Middle frontal gyrus (tissue), 1 donor: ENCODE measurements at regions not wholly inside any gene's neighbourhood (a gene's known extent, or its start where the extent isn't known, plus 50 kb on each side); places are given as distances from the start of the nearest gene placed in this dataset.
"Not testable (repeated sequence)": the region's sequence is repeated elsewhere in the genome, so short reads cannot be mapped to it uniquely, and the experiment has no call there.

Source experiments
- DNase-seq: peaks from one replicate; pipeline ENCODE4 v3.0.0-alpha.2; 2015; ENCODE audit warnings: low spot score; ENCODE audit errors: extremely low spot score

DNA sequence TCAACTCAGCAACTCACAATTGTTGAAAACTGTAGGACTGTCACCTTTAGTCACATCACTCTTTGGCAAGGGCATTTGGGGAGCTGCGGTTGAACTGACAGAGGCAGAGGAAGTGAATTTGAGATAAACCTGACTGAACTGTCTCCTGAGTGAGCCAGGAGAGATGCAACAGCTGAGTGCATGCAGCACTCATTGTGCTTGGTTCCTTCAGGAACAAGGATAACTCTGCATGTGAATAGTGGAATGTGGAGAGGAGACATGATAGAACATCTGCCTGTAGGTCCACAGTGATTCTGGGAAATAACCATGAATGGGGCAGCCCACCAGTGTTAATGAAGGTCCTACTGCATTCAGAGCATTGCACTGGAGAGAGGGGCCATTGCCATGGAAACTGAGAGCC lies 494.7 kb downstream of the STK39 start:
- DNase-seq: no peak

DNA sequence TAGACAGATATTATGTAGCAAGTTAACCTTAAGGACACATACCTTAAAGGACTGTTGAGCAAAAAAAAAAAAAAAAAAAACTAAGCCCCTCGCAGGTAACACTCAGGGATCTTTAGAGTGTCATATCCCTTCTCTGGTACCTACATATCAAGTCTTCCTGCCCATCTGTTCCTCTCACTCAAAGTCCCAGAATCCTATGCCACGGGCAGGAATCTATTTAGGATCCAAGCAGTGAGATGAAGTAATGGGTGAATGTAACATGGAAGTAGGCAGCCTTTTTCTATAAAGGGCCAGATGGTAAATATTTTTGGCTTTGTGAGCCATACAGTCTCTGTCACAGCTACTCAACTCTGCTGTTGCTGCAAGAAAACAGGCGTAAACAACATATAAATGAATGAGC lies 496.7 kb downstream of the STK39 start:
- no peak for DNase-seq

DNA sequence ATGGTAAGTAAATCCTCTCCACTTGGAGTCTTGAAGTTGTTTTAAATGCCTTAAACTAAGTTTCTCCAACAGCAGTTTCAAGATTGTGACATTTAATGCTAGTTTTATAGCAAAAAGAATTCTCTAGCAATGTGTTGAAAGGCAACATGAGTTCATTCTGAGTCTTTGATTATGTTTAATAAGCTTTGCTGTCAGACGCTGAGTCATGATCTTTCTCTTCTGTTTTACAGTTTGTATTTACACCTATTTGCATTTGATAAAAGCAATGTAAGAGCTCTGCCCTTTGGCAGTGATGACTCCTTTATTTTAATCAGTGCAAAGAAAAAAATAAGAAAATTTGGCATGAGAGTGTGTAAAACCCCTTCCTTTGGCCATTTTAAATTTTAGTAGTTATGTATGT lies 497.7 kb downstream of the STK39 start:
- no peak for DNase-seq

DNA sequence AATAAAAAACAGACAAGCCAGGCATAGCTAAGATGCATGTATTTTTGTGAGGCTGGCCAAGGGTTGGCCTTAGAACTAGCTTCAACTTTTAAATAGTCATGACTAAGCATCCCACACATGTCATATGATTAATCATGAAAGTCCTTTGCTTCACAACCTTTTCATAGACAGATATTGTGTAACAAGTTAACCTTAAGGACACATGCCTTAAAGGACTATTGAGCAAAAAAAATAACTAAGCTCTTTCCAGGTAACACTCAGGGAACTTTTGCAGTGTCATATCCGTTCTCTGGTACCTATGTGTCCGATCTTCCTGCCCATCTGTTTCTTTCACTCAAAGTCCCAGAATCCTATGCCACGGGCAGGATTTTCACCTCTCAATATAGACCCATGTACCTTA lies 498.4 kb downstream of the STK39 start:
- no peak for DNase-seq

DNA sequence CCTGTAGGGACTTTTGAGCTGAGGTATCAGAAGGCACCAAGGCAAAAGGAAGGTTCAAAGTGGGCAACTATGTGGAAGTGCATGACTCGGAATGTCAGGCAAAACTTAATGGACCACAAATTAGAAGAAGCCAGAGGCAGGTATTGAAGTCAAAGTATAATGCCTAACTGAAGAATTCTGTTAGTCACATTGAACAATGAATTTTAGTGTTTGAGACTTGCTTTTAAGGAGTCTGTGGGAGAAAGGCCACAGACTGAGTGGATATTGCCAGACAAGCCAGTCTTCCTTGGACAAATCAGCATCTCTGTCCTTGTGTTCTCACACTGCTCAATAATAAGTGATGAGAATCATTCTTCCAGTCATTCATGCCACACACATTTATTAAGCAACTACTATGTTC lies 498.9 kb downstream of the STK39 start:
- no peak for DNase-seq

DNA sequence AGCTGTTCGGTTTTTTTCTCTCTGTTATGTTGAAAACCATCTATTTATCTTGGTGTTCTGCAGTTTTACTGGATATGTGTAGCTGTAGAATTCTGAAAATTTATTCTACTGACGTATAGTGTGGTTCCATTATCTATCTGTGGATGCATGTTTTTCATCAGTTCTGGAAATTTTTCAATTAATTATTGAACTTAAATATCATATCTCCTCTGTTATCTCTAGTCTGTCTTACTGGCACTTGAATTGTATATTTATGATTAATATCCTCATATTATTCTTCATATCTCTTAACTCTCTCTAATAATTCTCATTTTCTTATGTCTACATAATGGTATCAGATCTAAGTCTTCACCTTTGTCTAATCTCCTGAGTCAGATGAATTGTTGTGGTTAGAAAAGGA lies 501.7 kb downstream of the STK39 start:
- DNase-seq: no peak

DNA sequence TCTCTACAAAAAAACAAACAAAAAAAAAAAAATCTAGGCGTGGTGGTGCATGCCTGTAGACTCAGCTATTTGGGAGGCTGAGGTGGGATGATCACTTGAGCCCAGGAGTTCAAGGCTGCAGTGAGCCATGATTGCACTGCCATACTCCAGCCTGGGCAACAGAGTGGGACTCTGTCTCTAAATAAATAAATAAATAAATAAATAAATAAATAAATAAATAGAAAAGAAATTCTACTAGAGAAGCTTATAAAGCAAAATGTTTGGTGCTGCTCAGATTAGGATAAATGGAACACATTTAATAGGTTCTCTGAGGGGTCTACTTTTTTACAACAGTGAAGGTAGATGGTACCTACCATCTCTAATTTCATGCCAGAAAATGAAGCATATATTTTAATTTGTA lies 507.5 kb downstream of the STK39 start:
- DNase-seq: not testable (repeated sequence)

DNA sequence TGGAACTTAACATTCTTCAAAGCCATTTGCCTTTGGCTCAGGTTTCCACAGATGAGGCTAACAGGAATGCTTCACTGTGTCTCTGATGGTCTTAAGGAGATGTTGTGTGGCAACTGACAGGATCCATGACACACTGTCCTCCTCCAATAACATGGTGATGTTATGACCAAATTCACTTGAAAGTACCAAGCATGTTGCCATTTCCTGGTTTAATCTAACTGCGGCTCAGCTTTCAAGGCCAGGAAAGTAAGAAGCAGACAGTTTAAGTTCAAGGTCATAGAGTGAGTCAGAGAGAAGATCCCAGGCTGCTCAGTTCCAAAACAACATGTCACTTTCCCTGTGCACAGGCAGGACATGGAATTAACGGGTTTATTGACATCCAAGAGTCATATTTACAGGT lies 513.6 kb downstream of the STK39 start:
- no peak for DNase-seq

DNA sequence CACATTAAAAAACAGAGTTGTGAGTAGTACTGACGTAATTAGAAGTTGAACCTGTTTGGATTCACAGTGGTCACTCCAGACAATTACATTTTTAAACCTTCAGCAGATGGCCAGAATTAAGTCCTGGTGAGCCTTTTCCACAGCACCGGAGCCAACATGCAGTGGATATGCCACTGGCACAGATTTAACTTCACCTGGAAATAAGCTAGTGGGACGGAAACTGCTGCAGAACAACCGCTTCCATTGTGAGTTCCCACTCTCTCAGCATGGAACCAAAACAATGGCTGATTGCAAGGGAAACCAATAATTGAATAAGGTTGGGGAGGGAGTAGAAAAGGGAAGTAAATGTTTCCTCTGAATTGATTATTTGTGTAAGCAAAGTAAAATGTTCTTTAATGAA lies 515.1 kb downstream of the STK39 start:
- DNase-seq: no peak

DNA sequence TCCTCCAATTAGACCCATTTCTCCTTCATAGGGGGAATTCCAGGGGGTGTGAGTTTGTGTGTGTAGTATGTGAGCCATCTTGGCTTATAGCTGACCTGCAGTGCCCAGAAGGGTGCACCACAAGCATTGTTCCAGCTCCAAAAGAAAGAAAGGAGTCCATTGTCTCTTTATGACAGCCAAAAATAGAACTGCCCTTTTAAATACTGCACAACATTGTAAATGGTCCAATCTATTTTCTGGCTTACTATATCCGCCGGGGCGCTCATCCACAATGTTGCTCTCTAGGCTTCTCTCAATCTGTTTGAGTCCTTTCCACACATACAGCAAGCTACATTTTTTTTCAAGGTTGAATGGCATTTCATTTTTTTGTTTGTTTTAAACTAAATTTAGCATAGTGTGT lies 517.5 kb downstream of the STK39 start:
- DNase-seq: no peak

DNA sequence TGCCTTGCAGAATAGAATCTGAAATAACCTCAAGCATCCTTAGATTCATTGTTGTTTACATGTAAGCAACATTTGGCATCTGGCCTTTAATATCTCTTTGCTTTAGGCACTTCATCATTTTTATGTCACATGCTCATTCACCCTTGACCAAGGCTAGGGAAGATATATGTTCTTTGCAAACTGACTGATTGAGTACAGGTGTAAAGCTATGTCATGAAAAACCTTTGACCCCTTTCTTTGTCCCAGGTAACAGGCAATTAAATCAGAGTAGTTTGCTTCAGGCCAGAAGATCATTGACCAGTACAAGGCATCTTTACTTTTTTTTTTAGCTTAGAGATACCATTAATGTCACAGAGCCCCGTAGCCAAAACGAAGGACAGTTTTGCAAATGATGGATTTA lies 520.6 kb downstream of the STK39 start:
- DNase-seq: no peak

DNA sequence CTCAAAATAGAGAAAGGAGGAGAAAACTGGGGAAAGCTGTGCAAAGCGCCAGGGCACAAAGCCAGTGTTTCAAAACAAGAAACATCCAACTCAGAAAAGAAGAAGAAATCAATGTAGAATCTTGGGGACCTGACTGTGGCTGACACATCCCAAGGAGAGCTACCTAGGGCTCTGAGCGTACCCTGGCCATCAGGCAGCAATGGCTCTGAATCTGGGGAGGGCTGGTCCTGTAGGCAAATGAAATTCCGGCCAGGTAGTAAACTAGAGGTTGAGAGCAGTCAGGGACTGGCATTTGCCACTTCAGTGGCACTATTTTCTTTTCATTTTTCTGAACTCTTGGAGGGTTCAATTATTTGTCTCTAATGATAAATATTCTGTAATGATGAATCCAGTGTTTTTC lies 525.8 kb downstream of the STK39 start:
- no peak for DNase-seq

DNA sequence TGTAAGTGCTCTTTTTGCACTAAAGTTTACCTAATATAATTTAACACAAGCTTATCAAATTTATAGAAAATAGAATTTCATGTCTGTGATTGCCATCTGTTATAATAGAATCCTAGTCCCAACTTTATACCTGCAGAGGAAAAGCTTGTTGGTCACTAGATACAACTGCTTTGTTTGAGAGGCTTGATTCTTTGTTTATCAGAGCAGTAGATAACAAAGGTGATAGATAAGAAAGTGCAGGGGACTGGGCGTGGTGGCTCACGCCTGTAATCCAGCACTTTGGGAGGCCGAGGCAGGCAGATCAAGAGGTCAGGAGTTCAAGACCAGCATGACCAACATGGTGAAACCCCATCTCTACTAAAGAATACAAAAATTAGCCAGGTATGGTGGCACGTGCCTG lies 528.0 kb downstream of the STK39 start:
- no peak for DNase-seq

DNA sequence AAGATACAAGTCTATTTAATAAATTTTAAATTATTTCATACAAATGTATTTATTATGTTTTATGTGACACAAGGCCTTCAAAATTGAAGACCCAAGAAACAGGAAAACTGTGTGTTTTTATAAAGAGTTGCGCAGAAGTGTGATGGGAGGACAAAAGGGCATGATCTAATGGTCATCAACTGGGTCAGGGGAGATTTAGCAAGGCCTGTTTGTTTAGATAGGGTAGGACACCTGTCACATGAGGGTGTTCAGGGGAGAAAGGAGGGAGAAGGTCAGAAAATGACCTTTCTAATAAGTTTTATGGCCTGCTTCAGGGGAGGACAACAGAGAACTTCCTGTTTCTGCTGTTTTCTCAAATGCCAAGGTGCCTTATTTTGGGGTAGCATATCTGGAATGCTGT lies 528.8 kb downstream of the STK39 start:
- no peak for DNase-seq

DNA sequence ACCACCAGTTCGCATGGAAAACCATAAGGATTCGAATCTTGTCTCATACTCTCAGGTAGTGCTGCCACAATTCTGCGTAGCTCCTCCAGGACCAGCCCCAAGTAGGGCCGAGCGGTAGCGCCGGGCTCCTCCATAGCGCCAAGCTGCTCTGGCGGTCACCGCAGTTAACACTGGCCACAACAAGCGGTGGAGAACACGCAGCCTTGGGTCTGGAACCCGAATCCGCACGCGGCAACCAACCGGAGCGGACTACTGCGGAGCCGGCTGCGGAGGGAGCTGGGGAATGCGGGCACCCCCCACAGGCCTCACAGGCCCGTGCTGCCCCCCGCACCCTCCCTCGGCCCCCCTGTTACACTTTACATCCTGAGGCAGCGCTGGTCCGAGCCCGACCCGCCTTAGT lies 531.5 kb downstream of the STK39 start:
- no peak for DNase-seq

DNA sequence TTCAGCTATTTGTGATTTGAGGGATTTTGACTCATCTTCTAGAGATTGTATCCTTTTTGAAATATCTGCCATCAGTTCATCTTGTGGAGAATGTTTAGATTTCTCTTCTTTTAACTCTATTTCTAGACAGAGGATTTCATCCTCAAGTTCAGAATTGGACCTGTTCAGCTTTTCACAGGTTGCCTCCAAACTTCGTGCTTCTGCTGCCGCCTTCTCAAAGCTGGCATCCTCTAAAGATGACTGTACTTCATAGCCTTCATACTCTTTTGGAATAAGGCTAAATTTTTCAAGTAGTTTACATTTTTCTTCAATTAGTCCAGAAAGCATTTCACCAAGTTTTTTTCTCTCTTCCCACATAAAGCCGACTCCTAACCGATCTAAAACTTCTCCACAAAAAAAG lies 531.9 kb downstream of the STK39 start:
- DNase-seq: not testable (repeated sequence)

DNA sequence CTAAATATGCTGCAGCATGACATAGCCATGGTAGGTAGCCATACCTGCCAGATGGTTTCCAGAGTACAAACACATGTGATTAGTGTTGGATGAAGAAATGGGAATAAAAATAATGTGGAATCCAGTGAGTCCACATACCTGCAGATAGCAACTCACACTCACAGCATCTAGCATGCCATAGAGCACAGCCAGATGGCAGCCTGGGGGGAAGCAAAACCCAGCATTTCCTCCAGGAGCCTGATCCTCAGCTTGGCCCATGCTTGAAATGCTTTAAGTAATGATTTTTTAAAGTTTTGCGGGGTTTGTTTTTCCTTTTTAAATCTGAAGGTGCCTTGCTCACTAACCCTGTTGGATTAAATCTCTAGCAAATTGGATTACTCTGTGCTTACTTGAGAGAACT lies 535.1 kb downstream of the STK39 start:
- no peak for DNase-seq

DNA sequence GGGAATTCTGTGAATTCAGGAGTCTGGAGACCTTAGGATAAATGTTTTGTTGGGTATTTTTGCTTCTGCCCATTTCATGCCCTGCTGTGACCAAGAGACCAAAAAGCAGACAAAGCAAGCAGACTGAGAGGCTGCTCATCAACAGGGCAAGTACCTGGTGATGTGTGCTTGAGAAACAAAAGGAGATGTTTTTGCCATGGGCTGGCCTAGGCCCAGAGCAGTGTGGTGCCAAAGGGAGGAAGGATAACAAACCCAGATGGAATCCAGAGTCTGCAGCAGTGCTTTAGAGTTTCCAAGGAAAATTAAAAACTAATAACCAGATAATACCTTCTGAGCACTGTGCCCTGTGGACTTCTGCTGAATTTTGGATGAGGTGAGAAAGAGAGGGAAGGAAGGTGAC lies 538.4 kb downstream of the STK39 start:
- DNase-seq: no peak

DNA sequence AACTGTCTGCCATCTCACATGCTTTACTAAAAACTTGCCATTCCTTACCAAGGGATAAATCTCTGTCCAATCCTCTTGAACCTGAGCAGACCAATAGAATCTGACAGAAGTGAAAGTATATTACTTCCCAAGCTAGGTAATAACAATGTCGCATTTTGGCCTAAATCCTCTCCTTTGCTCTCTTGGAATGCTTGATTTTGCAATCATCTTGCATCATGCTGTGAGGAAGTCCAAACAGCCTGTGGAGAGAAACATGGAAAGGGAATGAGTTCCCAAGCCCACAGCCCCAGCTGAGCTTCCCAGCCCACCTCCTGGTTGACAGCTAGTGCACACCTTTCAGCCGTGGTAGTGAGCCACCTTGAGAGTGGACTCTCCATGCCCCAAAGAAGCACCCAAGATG lies 540.6 kb downstream of the STK39 start:
- no peak for DNase-seq

DNA sequence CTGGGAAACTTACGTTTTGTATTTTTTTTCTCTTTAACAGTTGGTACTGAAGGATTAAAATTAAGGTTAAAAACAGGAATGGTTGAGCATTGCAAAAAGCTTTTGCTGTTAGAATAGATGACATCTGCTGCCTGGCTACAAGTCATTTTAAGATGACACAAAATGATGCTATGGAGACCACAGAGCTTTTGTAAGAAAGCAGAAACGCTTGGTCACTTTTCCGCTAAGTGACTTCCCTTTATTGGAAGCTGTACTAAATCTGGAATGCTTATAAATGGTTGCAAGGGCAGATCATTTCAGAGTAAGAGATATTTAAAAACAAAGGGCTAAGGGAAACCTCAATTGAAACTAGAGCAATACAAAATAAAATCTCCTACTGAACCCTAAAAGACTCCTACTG lies 544.0 kb downstream of the STK39 start:
- no peak for DNase-seq

DNA sequence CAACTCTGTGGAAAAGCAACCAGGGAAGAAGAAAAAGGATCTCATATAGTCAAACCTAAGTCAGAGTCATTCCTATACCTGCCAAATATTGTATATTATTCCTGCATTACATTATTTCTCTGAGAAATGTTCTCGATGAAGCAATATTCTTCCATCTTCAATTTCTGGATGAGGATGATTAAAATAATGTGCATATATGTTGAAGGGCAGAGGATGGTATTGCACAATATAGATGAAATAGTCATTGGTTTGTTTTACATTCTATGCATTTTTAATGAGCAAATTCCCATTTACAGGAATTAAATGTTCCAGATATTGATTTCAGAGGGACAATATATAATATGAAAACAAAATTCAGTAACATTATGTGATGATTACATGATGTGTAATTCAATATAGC lies 545.2 kb downstream of the STK39 start:
- DNase-seq: no peak

DNA sequence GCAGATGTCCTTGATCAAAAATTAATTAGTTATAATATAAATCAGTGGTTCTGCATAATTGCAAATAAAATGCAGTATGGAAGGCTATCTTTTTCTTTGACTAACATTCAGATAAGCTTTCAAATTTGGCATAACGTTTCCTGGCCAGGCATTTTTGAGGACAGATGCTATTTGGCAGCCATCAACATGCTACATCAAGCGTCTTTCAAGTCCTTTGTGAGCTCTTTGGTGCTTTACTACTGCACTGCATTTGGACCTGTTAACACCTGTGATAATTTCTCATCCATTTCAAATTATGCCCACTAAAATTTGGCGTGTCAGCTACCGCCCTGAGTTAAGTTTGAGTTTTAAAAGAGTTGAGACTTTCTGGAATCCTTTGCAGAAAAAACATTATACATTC lies 545.7 kb downstream of the STK39 start:
- DNase-seq: no peak

DNA sequence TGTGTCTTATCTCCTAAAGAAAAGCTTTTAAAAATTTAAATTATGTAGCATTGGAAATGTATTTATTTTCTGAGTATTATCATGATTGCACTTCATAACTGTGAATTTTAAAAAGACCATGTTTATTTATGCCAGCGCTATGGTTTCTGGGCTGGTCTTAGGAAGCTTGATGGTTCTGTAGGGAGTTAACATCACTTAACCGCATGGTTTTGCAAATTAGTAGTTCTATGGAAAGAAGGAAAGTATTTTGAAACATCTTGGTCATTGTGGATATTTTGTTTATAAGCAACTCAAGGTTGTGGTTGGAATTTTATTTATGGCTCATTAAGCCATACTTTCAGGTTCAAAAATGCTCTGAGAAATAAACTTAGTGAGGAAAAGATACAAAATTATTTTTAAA lies 549.4 kb downstream of the STK39 start:
- no peak for DNase-seq

DNA sequence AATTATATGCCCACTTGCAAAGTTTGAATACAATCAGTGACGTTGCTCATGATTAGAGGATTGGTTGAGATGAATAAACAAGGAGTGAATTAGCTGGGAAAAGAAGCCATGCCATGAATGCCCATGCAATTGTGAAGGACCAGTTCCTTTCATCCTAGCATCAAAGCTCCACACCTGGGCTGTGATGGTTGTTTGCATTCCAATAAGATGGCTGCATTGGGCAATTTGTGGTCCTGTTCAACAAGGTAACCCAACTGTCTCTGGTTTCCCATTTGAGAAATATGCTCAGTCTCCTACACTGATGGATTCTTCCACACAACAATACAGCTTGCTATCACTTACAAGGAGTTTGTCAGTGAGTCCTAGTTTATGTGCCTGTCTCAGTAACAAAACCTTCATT lies 550.2 kb downstream of the STK39 start:
- no peak for DNase-seq

DNA sequence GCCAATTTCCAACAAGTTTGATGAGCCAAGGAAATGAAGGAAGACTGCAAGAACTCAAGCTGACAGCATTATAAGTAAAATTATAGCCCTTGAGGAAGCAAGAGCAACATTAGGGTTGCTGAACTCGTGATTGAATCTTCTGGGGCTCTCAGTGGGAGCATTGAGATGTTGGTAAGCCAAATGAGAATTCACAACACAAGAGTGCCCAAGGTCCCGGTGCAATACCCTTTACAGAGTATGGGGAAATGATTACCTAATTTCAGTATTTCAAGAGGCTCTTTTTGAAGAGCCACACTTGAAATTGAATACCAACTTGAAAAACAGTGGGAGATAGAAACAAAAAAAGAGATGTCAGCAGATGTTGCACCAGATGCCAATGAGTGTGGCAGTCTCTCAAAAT lies 554.5 kb downstream of the STK39 start:
- no peak for DNase-seq
